K562 (cell line): ENCODE measurements at regions not wholly inside any gene's neighbourhood (a gene's known extent, or its start where the extent isn't known, plus 50 kb on each side); places are given as distances from the start of the nearest gene placed in this dataset.

Source experiments
- ATAC-seq: fragments of 200-7000 bp; cut with Tn5 transposase; 3 replicates; pipeline ENCODE4 v1.9.1; 2020; ENCODE audit warnings: moderate library complexity
- BruUV-seq: library from RNA; stranded (reverse); fragments of 400-500 nt; replicated peaks from 2 replicates; lab custom pipeline; 2021; lab: Mats Ljungman, UMichigan
- CTCF ChIA-PET: fragments of 300-600 bp; formaldehyde crosslinking; extraction: SDS; loops from one replicate; lab custom pipeline; 2021; ENCODE audit warnings: low intra/inter-chr PET ratio; lab: Yijun Ruan, JAX
- POLR2A ChIA-PET: fragments of 300-600, 350-650 bp; sonication (Branson Sonifier 250); formaldehyde crosslinking; extraction: SDS; loops from one replicate; lab custom pipeline; 2021; ENCODE audit warnings: antibody characterized with exemption, inconsistent platforms; lab: Yijun Ruan, JAX
- DNase-seq, 4 experiments: peaks; one replicate each; pipeline versions ENCODE4 v3.0.0 to v3.0.0-alpha.2; 2011 to 2018; ENCODE audit warnings: low spot score in 3 of 4, mixed read lengths in 3 of 4; ENCODE audit errors: extremely low read depth in 1 of 4
- FAIRE-seq: peaks from 2 replicates; lab custom pipeline; 2011; peaks lifted over from hg19 to GRCh38; lab: Jason Lieb, UNC
- H2AFZ ChIP-seq: 2 replicates; pipeline ENCODE4 v1.6.0; 2011; ENCODE audit warnings: low read depth, low read length, control low read depth, inconsistent platforms
- H3K27ac ChIP-seq: fragments of 200-600 bp; 3 replicates; pipeline ENCODE4 v1.8.0; 2011; ENCODE audit warnings: low read depth, mild to moderate bottlenecking, control low read depth, inconsistent platforms, low read length, moderate library complexity, mixed read lengths; ENCODE audit errors: extremely low read depth
- H3K27me3 ChIP-seq, 2 experiments: fragments of 300-600 bp in 1 of 2; 2 replicates in 1 of 2; 3 replicates in 1 of 2; pipeline versions ENCODE4 v1.6.0 to v1.8.0; 2011; ENCODE audit warnings: inconsistent platforms in 2 of 2, low read length in 2 of 2, mild to moderate bottlenecking in 1 of 2, mixed read lengths in 1 of 2, moderate library complexity in 1 of 2; ENCODE audit not compliant: control insufficient read depth in 2 of 2, insufficient read depth in 2 of 2
- H3K36me3 ChIP-seq: fragments of 300-600 bp; 3 replicates; pipeline ENCODE4 v1.8.0; 2011; ENCODE audit warnings: mild to moderate bottlenecking, low read length, inconsistent platforms; ENCODE audit not compliant: control insufficient read depth, insufficient read depth
- H3K4me1 ChIP-seq, 2 experiments: fragments of 200-600 bp in 1 of 2; replicated peaks in 1 of 2; 2 replicates in 1 of 2; 3 replicates in 1 of 2; pipeline versions ENCODE4 v1.5.1 to v1.8.0; 2011; ENCODE audit warnings: inconsistent platforms in 2 of 2, low read length in 2 of 2, mild to moderate bottlenecking in 1 of 2, mixed read lengths in 1 of 2, moderate library complexity in 1 of 2; ENCODE audit not compliant: control insufficient read depth in 2 of 2, insufficient read depth in 2 of 2
- H3K4me2 ChIP-seq: 2 replicates; pipeline ENCODE4 v1.6.1; 2011; ENCODE audit warnings: low read length, control low read depth, inconsistent platforms, mixed read lengths; ENCODE audit not compliant: insufficient read depth
- H3K4me3 ChIP-seq: fragments of 200-600 bp; sonication (generic), shearing (Covaris generic); 2 replicates; pipeline ENCODE4 v1.5.1; 2016; ENCODE audit warnings: control low read depth, inconsistent platforms
- H3K79me2 ChIP-seq: fragments of 200-600 bp; 3 replicates; pipeline ENCODE4 v1.8.0; 2011; ENCODE audit warnings: low read length, inconsistent platforms; ENCODE audit not compliant: control insufficient read depth, insufficient read depth
- H3K9ac ChIP-seq, 2 experiments: 2 replicates each; pipeline versions ENCODE4 v1.6.0 to v1.6.1; 2011; ENCODE audit warnings: low read depth in 2 of 2, low read length in 2 of 2, control low read depth in 1 of 2, inconsistent platforms in 1 of 2, mild to moderate bottlenecking in 1 of 2, mixed read lengths in 1 of 2; ENCODE audit not compliant: insufficient read depth in 1 of 2
- H3K9me1 ChIP-seq: one replicate; pipeline ENCODE4 v1.6.0; 2011; ENCODE audit warnings: inconsistent platforms, mild to moderate bottlenecking, low read length, moderate library complexity; ENCODE audit not compliant: control insufficient read depth, insufficient read depth
- H3K9me3 ChIP-seq: replicated peaks from 2 replicates; pipeline ENCODE4 v1.5.1; 2011; ENCODE audit warnings: low read depth, low read length, inconsistent platforms; ENCODE audit not compliant: control insufficient read depth, insufficient read depth
- H4K20me1 ChIP-seq: replicated peaks from 2 replicates; pipeline ENCODE4 v1.6.1; 2011; ENCODE audit warnings: low read length, inconsistent platforms, mixed read lengths; ENCODE audit not compliant: control insufficient read depth, insufficient read depth
- CTCFL ChIP-seq: IDR thresholded peaks from 2 replicates; pipeline ENCODE4 v1.6.1; 2011; ENCODE audit warnings: borderline replicate concordance, low read depth, mild to moderate bottlenecking, moderate library complexity, low read length; ENCODE audit not compliant: insufficient read depth, poor library complexity, severe bottlenecking
- ERF ChIP-seq: fragments of 450-650 bp; formaldehyde crosslinking; IDR thresholded peaks from 2 replicates; pipeline ENCODE4 v1.4.0; 2020; ENCODE audit warnings: mild to moderate bottlenecking, mixed read lengths
- EWSR1 ChIP-seq: fragments of 450-650 bp; IDR thresholded peaks from 2 replicates; pipeline ENCODE4 v1.6.1; 2018; ENCODE audit warnings: borderline replicate concordance, mild to moderate bottlenecking, low read depth, moderate library complexity; ENCODE audit not compliant: partially characterized antibody
- FIP1L1 ChIP-seq: fragments of 200-400 bp; formaldehyde crosslinking; IDR thresholded peaks from 2 replicates; pipeline ENCODE4 v1.6.1; 2018; ENCODE audit warnings: mild to moderate bottlenecking, low read depth, low read length; ENCODE audit not compliant: poor library complexity, severe bottlenecking
- HSF4 ChIP-seq: fragments of 250-450 bp; sonication (Bioruptor Pico); IDR thresholded peaks from 2 replicates; pipeline ENCODE4 v2.1.2; 2022; ENCODE audit warnings: mild to moderate bottlenecking, moderate library complexity, borderline replicate concordance
- MYC ChIP-seq, 2 experiments: fragments of 250-450 bp in 1 of 2; sonication (Bioruptor Pico) in 1 of 2; IDR thresholded peaks; 2 replicates each; pipeline versions ENCODE4 v1.5.1 to v1.6.1; 2012 to 2021; ENCODE audit warnings: low read depth in 2 of 2, borderline replicate concordance in 1 of 2, improper control_type of control experiment in 1 of 2, low read length in 1 of 2, mild to moderate bottlenecking in 1 of 2, moderate library complexity in 1 of 2
- NELFE ChIP-seq: IDR thresholded peaks from 2 replicates; pipeline ENCODE4 v1.6.1; 2011; ENCODE audit warnings: mild to moderate bottlenecking; ENCODE audit not compliant: insufficient read depth, insufficient read length
- NFYB ChIP-seq: IDR thresholded peaks from 2 replicates; pipeline ENCODE4 v1.6.1; 2011; ENCODE audit warnings: mild to moderate bottlenecking, moderate library complexity; ENCODE audit not compliant: insufficient read length; ENCODE audit errors: extremely low read depth
- RAD21 ChIP-seq, 2 experiments: fragments of 250-450 bp in 1 of 2; fragments of 450-650 bp in 1 of 2; sonication (Bioruptor Pico) in 1 of 2; formaldehyde crosslinking in 1 of 2; IDR thresholded peaks in 1 of 2; conservative IDR thresholded peaks in 1 of 2; 2 replicates each; pipeline versions ENCODE4 v1.4.0 to v1.8.0; 2020 to 2022; ENCODE audit warnings: mild to moderate bottlenecking in 2 of 2, moderate library complexity in 1 of 2
- SNAPC5 ChIP-seq: fragments of 250-450 bp; sonication (Bioruptor Pico); IDR thresholded peaks from 2 replicates; pipeline ENCODE4 v1.8.0; 2021; ENCODE audit warnings: moderate library complexity, mild to moderate bottlenecking, inconsistent platforms
- SP2 ChIP-seq: IDR thresholded peaks from 2 replicates; pipeline ENCODE4 v1.6.1; 2011; ENCODE audit warnings: mild to moderate bottlenecking, low read depth, low read length, moderate library complexity; ENCODE audit not compliant: poor library complexity, severe bottlenecking; ENCODE audit errors: extremely low read depth
- ZFP36 ChIP-seq: fragments of 150-350 bp; IDR thresholded peaks from 2 replicates; pipeline ENCODE4 v1.6.1; 2018; ENCODE audit warnings: low read length, low read depth; ENCODE audit not compliant: partially characterized antibody
- ZFX ChIP-seq: sonication (generic); formaldehyde crosslinking; IDR thresholded peaks from 2 replicates; pipeline ENCODE4 v1.8.0; 2022; ENCODE audit warnings: mild to moderate bottlenecking, missing genetic modification reagents, moderate library complexity
- ZNF384 ChIP-seq: IDR thresholded peaks from 2 replicates; pipeline ENCODE4 v1.6.1; 2012; ENCODE audit warnings: low read depth, low read length, improper control_type of control experiment
- ZNF695 ChIP-seq: fragments of 450-650 bp; formaldehyde crosslinking; IDR thresholded peaks from 2 replicates; pipeline ENCODE4 v1.4.0; 2020; ENCODE audit warnings: mild to moderate bottlenecking, moderate library complexity
- WGBS: fragments of 100-300 bp; shearing (Covaris generic); methylation state at CpG from one replicate; pipeline ENCODE4 v1.1.6; 2016; ENCODE audit warnings: low coverage, mixed read lengths; ENCODE audit not compliant: insufficient coverage; ENCODE audit errors: missing lambda C conversion rate; 5-methylcytosine and 5-hydroxymethylcytosine counted together
- in situ Hi-C: fragments of 300-500 bp; cut with MboI; formaldehyde crosslinking; loops from 4 replicates; pipeline ENCODE4 v1.15.0; 2018; ENCODE audit warnings: inconsistent platforms, mixed read lengths
- intact Hi-C: fragments of 100-400 bp; cut with micrococcal nuclease; formaldehyde crosslinking; loops from 2 replicates; pipeline ENCODE4 v1.14.2; 2022
- TF ChIP-seq, protein P1 (sequence below), 3 experiments: IDR thresholded peaks in 2 of 3; conservative IDR thresholded peaks in 1 of 3; 2 replicates each; pipeline ENCODE4 v1.5.1; 2011 to 2012; ENCODE audit warnings: low read length in 3 of 3, mild to moderate bottlenecking in 3 of 3, control low read depth in 2 of 3, improper control_type of control experiment in 1 of 3, inconsistent platforms in 1 of 3, low read depth in 1 of 3, mixed read lengths in 1 of 3, moderate library complexity in 1 of 3; ENCODE audit not compliant: insufficient read depth in 2 of 3

DNA sequence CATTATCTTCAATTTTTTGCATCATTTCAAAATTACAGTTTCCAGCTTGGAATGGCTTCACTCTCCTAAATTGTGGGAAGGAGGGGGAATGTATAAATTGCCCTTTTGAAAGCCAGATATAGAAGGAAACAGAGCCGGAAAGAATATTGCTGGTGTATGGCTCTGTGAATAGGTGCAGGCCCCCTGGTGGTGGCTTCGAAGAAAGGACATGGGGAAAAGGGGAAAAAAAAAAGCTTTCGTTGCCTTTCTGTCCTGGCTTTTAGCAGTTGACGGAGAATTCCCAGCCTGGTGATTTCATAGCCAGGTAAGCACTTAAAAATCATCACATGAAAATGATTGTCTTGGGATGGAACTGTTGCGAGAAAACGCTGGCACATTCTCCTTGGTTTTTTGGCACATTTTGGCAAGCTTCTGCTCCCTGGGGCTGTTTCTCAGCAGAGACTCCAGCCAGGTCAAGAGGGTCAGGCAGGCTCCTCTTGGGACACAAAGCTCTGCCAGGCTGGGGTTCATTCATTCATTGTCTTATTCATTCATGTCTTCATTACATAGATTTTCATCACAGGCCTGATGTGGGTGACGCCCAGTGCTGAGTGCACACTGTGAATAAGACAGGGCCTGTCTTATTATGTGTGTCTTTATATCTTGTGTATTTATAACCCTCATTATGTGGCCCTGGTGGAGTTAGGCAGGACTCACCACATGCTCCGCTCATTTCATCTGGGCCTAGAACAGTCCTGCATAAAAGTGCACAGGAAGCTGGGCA is 300.0 kb upstream of the TPM1 start:
- H3K9ac ChIP-seq, result no peak overlapping the region
- 0 out of 2 replicates have a peak, but pooled peaks cover under 1% of the 10 kb centered on the region for H4K20me1 ChIP-seq
- no peak overlapping the region for H3K4me3 ChIP-seq
- intact Hi-C loops (no loop called here), in situ Hi-C loops (no loop called here)
- ChIA-PET CTCF (no interaction called here), POLR2A (interaction anchor here (0.7 to 0.8 kb wide), 2 partner anchors 133 to 501 kb away, joined by 3 to 5 read pairs; no protein-coding TSS in a partner anchor)
- no peaks in the 10 kb centered on the region for H3K4me1 ChIP-seq
- no peaks in the 10 kb centered on the region for H3K9me1 ChIP-seq
- no peaks in the 10 kb centered on the region for H3K79me2 ChIP-seq
- no TSS peak for BruUV-seq
- FAIRE-seq, result peak; percentile 85
- 0 out of 2 replicates have a peak overlapping the region, but pooled peaks have one; percentile 26 for H2AFZ ChIP-seq
- no peak overlapping the region for H3K4me2 ChIP-seq
- peaks cover 18 to 38% of the 10 kb centered on the region in 2 experiments; a peak in 4 of 5 replicates for H3K27me3 ChIP-seq
- H3K36me3 ChIP-seq, result no peaks in the 10 kb centered on the region
- peak; percentile 56 to 64 (median 61) for DNase-seq
- no peaks in the 10 kb centered on the region for H3K9me3 ChIP-seq
- 3% methylated on average over 8 of the region's 8 CpGs for WGBS
- no peak overlapping the region for H3K27ac ChIP-seq
- ATAC-seq, result peak; percentile 89
- TF ChIP-seq HSF4 (CRISPR knock-in tag) (no peak), SNAPC5 (CRISPR knock-in tag) (no peak), MYC (IDR thresholded peaks at IDR 0.05; ENCODE audit: low read depth, low read length) (no peak), MYC (CRISPR knock-in tag; IDR thresholded peaks at IDR 0.05; ENCODE audit: borderline replicate concordance, low read depth) (no peak), ZNF695 (CRISPR knock-in tag) (no peak), FIP1L1 (no peak), ZFX (no peak), ERF (CRISPR knock-in tag) (no peak), EWSR1 (no peak), NFYB (no peak), CTCFL (peak; percentile 26), RAD21 (CRISPR knock-in tag; conservative IDR thresholded peaks at IDR 0.05 in 1 of 2, IDR thresholded peaks at IDR 0.05 in 1 of 2) (peak; percentile 9 to 42; a peak in 1 of 4 replicates), ZFP36 (no peak), NELFE (no peak), ZNF384 (peak; percentile 89), SP2 (no peak)
- TF ChIP-seq, protein P1, sequence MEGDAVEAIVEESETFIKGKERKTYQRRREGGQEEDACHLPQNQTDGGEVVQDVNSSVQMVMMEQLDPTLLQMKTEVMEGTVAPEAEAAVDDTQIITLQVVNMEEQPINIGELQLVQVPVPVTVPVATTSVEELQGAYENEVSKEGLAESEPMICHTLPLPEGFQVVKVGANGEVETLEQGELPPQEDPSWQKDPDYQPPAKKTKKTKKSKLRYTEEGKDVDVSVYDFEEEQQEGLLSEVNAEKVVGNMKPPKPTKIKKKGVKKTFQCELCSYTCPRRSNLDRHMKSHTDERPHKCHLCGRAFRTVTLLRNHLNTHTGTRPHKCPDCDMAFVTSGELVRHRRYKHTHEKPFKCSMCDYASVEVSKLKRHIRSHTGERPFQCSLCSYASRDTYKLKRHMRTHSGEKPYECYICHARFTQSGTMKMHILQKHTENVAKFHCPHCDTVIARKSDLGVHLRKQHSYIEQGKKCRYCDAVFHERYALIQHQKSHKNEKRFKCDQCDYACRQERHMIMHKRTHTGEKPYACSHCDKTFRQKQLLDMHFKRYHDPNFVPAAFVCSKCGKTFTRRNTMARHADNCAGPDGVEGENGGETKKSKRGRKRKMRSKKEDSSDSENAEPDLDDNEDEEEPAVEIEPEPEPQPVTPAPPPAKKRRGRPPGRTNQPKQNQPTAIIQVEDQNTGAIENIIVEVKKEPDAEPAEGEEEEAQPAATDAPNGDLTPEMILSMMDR (IDR thresholded peaks at IDR 0.05 in 2 of 3, conservative IDR thresholded peaks at IDR 0.05 in 1 of 3; ENCODE audit: insufficient read depth in 2 of 3, low read depth in 1 of 3, low read length in 3 of 3), result peak; percentile 68 to 81 (median 77)
